IMR-90 (cell line): ENCODE measurements at regions not wholly inside any gene's neighbourhood (a gene's known extent, or its start where the extent isn't known, plus 50 kb on each side); places are given as distances from the start of the nearest gene placed in this dataset.

ENCODE experiments used
- ATAC-seq: fragments of 200-7000 bp; cut with Tn5 transposase; 2 replicates; pipeline ENCODE4 v1.9.1; 2020; ENCODE audit warnings: low read depth, mild to moderate bottlenecking, moderate library complexity
- BruUV-seq: library from RNA; stranded (reverse); fragments of 400-500 nt; replicated peaks from 2 replicates; lab custom pipeline; 2021; lab: Mats Ljungman, UMichigan
- CTCF ChIA-PET: fragments of 300-600 bp; formaldehyde crosslinking; extraction: SDS; loops from one replicate; lab custom pipeline; 2021; ENCODE audit warnings: antibody characterized with exemption; lab: Yijun Ruan, JAX
- POLR2A ChIA-PET: fragments of 300-600 bp; sonication (Branson Sonifier 250); formaldehyde crosslinking; loops from one replicate; lab custom pipeline; 2022; ENCODE audit warnings: antibody characterized with exemption; ENCODE audit not compliant: unreplicated experiment; lab: Charles Lee
- DNase-seq: peaks from one replicate; pipeline ENCODE4 v3.0.0; 2013
- H2AFZ ChIP-seq: replicated peaks from 2 replicates; pipeline ENCODE3; 2013; ENCODE audit warnings: low read length, mild to moderate bottlenecking; ENCODE audit not compliant: poor library complexity
- H2AK5ac ChIP-seq: 2 replicates; pipeline ENCODE4 v1.6.1; 2013; ENCODE audit warnings: low read depth, low read length, inconsistent platforms
- H2AK9ac ChIP-seq: replicated peaks from 2 replicates; pipeline ENCODE3; 2013; ENCODE audit warnings: mild to moderate bottlenecking, low read depth, low read length, moderate library complexity; ENCODE audit not compliant: poor library complexity
- H2BK120ac ChIP-seq: 2 replicates; pipeline ENCODE4 v1.6.1; 2013; ENCODE audit warnings: low read depth, low read length, inconsistent platforms
- H2BK15ac ChIP-seq: 3 replicates; pipeline ENCODE4 v1.6.1; 2013; ENCODE audit warnings: low read depth, low read length, inconsistent platforms
- H2BK20ac ChIP-seq: 2 replicates; pipeline ENCODE4 v1.6.1; 2013; ENCODE audit warnings: low read depth, mild to moderate bottlenecking, inconsistent platforms, low read length, moderate library complexity
- H2BK5ac ChIP-seq: 2 replicates; pipeline ENCODE4 v1.6.1; 2013; ENCODE audit warnings: mild to moderate bottlenecking, low read depth, low read length, inconsistent platforms; ENCODE audit not compliant: poor library complexity, severe bottlenecking
- H3K14ac ChIP-seq: replicated peaks from 2 replicates; pipeline ENCODE4 v1.6.1; 2013; ENCODE audit warnings: low read depth, low read length, inconsistent platforms
- H3K18ac ChIP-seq: 2 replicates; pipeline ENCODE4 v1.6.1; 2013; ENCODE audit warnings: low read depth, low read length, control low read depth
- H3K23ac ChIP-seq: 2 replicates; pipeline ENCODE4 v1.6.1; 2013; ENCODE audit warnings: low read depth, low read length, inconsistent platforms
- H3K27ac ChIP-seq: 2 replicates; pipeline ENCODE4 v1.5.1; 2013; ENCODE audit warnings: mild to moderate bottlenecking, control low read depth, low read length; ENCODE audit not compliant: insufficient read depth
- H3K27me3 ChIP-seq: 2 replicates; pipeline ENCODE4 v1.6.1; 2013; ENCODE audit warnings: low read length; ENCODE audit not compliant: control insufficient read depth, insufficient read depth
- H3K36me3 ChIP-seq: 2 replicates; pipeline ENCODE4 v1.6.1; 2013; ENCODE audit warnings: low read length, mixed read lengths; ENCODE audit not compliant: control insufficient read depth, insufficient read depth
- H3K4ac ChIP-seq: 2 replicates; pipeline ENCODE4 v1.6.1; 2013; ENCODE audit warnings: low read depth, low read length, inconsistent platforms
- H3K4me1 ChIP-seq: 2 replicates; pipeline ENCODE4 v1.6.1; 2013; ENCODE audit warnings: low read length, mixed read lengths; ENCODE audit not compliant: control insufficient read depth, insufficient read depth
- H3K4me2 ChIP-seq: 2 replicates; pipeline ENCODE4 v1.6.1; 2013; ENCODE audit warnings: low read depth, mild to moderate bottlenecking, control low read depth, low read length, moderate library complexity
- H3K4me3 ChIP-seq: 2 replicates; pipeline ENCODE4 v1.5.1; 2013; ENCODE audit warnings: low read depth, mild to moderate bottlenecking, control low read depth, low read length, moderate library complexity; ENCODE audit not compliant: insufficient read depth
- H3K56ac ChIP-seq: 2 replicates; pipeline ENCODE4 v1.6.1; 2013; ENCODE audit warnings: low read length, inconsistent platforms; ENCODE audit not compliant: insufficient read depth; ENCODE audit errors: extremely low read depth
- H3K79me1 ChIP-seq, 2 experiments: 2 replicates each; pipeline ENCODE4 v1.6.1; 2013; ENCODE audit warnings: low read length in 2 of 2, inconsistent platforms in 1 of 2, low read depth in 1 of 2
- H3K9ac ChIP-seq: 2 replicates; pipeline ENCODE4 v1.6.1; 2013; ENCODE audit warnings: low read depth, low read length, control low read depth
- H3K9me1 ChIP-seq: 2 replicates; pipeline ENCODE4 v1.6.1; 2013; ENCODE audit warnings: low read length, inconsistent platforms; ENCODE audit not compliant: insufficient read depth
- H3K9me3 ChIP-seq: 2 replicates; pipeline ENCODE4 v1.6.1; 2013; ENCODE audit warnings: low read length; ENCODE audit not compliant: control insufficient read depth, insufficient read depth
- H4K20me1 ChIP-seq: 2 replicates; pipeline ENCODE4 v1.6.1; 2013; ENCODE audit warnings: low read length, inconsistent platforms; ENCODE audit not compliant: insufficient read depth
- H4K5ac ChIP-seq: 2 replicates; pipeline ENCODE4 v1.6.1; 2013; ENCODE audit warnings: mild to moderate bottlenecking, low read depth, low read length, control low read depth
- H4K8ac ChIP-seq, 2 experiments: 2 replicates each; pipeline ENCODE4 v1.6.1; 2013; ENCODE audit warnings: low read depth in 2 of 2, low read length in 2 of 2, control low read depth in 1 of 2, inconsistent platforms in 1 of 2
- H4K91ac ChIP-seq: 2 replicates; pipeline ENCODE4 v1.6.1; 2013; ENCODE audit warnings: low read depth, low read length, inconsistent platforms; ENCODE audit not compliant: insufficient read depth
- BHLHE40 ChIP-seq: fragments of 150-350 bp; IDR thresholded peaks from 2 replicates; pipeline ENCODE4 v1.6.1; 2016; ENCODE audit warnings: mild to moderate bottlenecking, low read depth, low read length
- CEBPB ChIP-seq: IDR thresholded peaks from 2 replicates; pipeline ENCODE4 v1.6.1; 2012; ENCODE audit warnings: low read depth, low read length, improper control_type of control experiment
- CHD1 ChIP-seq: IDR thresholded peaks from 2 replicates; pipeline ENCODE4 v1.6.1; 2012; ENCODE audit warnings: low read depth, low read length, improper control_type of control experiment
- FOS ChIP-seq: fragments of 150-350 bp; IDR thresholded peaks from 2 replicates; pipeline ENCODE4 v1.6.1; 2016; ENCODE audit warnings: low read depth, low read length
- MAFK ChIP-seq: IDR thresholded peaks from 2 replicates; pipeline ENCODE4 v1.6.1; 2012; ENCODE audit warnings: low read depth, low read length, improper control_type of control experiment
- MAZ ChIP-seq: IDR thresholded peaks from 2 replicates; pipeline ENCODE4 v1.6.1; 2012; ENCODE audit warnings: low read depth, mild to moderate bottlenecking, low read length, improper control_type of control experiment, moderate library complexity, borderline replicate concordance
- MXI1 ChIP-seq: IDR thresholded peaks from 2 replicates; pipeline ENCODE4 v1.6.1; 2012; ENCODE audit warnings: low read depth, mild to moderate bottlenecking, low read length, moderate library complexity, borderline replicate concordance
- NFE2L2 ChIP-seq: fragments of 150-350 bp; IDR thresholded peaks from 2 replicates; pipeline ENCODE4 v1.6.1; 2016; ENCODE audit warnings: low read depth, mild to moderate bottlenecking, low read length
- POLR2A ChIP-seq: IDR thresholded peaks from 2 replicates; pipeline ENCODE4 v1.6.1; 2012; ENCODE audit warnings: mild to moderate bottlenecking, low read depth, low read length
- RAD21 ChIP-seq: IDR thresholded peaks from 2 replicates; pipeline ENCODE4 v1.6.1; 2012; ENCODE audit warnings: low read length, improper control_type of control experiment
- RCOR1 ChIP-seq: IDR thresholded peaks from 2 replicates; pipeline ENCODE4 v1.6.1; 2012; ENCODE audit warnings: mild to moderate bottlenecking, low read length, improper control_type of control experiment; ENCODE audit not compliant: insufficient replicate concordance
- RFX5 ChIP-seq: IDR thresholded peaks from 2 replicates; pipeline ENCODE4 v1.8.0; 2012; ENCODE audit warnings: low read depth, mild to moderate bottlenecking, low read length, moderate library complexity
- SMC3 ChIP-seq: fragments of 150-350 bp; IDR thresholded peaks from 2 replicates; pipeline ENCODE4 v1.6.1; 2016; ENCODE audit warnings: low read depth, mild to moderate bottlenecking, antibody characterized with exemption, low read length, moderate library complexity
- WGBS, 2 experiments: methylation state at CpG; one replicate each; pipeline versions ENCODE4 v1.1.5 to v1.1.7; 2013; ENCODE audit warnings: missing lambda C conversion rate in 2 of 2; ENCODE audit not compliant: insufficient read length in 1 of 2; ENCODE audit errors: extremely low coverage in 2 of 2; 5-methylcytosine and 5-hydroxymethylcytosine counted together
- dilution Hi-C: fragments of 300-500 bp; cut with HindIII; formaldehyde crosslinking; loops from one replicate; pipeline ENCODE4 v1.14.3; 2018; ENCODE audit warnings: low sequenced_read_pairs; ENCODE audit not compliant: unreplicated experiment
- in situ Hi-C: fragments of 300-500 bp; cut with MboI; formaldehyde crosslinking; loops from 3 replicates; pipeline ENCODE4 v1.14.3; 2019; ENCODE audit warnings: low sequenced_read_pairs, inconsistent platforms, mixed read lengths
- intact Hi-C: fragments of 100-400 bp; cut with micrococcal nuclease; formaldehyde crosslinking; loops from 2 replicates; pipeline ENCODE4 v1.10.0; 2022
- TF ChIP-seq, protein P1 (sequence below): conservative IDR thresholded peaks from 2 replicates; pipeline ENCODE4 v1.5.1; 2012; ENCODE audit warnings: mild to moderate bottlenecking, low read depth, low read length, improper control_type of control experiment
- TF ChIP-seq, protein P2 (sequence below): fragments of 150-350 bp; IDR thresholded peaks from 2 replicates; pipeline ENCODE4 v1.6.1; 2016; ENCODE audit warnings: low read depth, mild to moderate bottlenecking, low read length, moderate library complexity, borderline replicate concordance
- TF ChIP-seq, protein P3 (sequence below): fragments of 150-350 bp; IDR thresholded peaks from 2 replicates; pipeline ENCODE4 v1.6.1; 2017; ENCODE audit warnings: mild to moderate bottlenecking, antibody characterized with exemption, low read length, low read depth

DNA sequence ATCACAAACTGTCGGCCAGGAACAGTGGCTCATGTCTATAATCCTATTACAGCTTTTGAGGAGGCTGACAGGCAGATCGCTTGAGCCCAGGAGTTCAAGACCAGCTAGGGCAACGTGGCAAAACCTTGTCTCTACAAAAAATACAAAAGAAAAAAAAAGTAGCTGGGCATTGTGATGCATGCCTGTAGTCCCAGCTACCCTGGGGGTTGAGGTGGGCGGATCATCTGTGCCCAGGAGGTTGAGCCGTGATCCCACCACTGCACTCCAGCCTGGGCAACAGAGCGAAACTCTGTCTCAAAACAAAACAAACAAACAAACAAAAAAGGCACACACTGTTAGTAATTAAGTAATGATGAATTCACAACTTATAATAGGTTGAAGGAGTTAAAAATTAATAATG lies 441.5 kb upstream of the PCDH15 start:
- H2AK5ac ChIP-seq, result no peak overlapping the region
- H3K14ac ChIP-seq, result no peak overlapping the region
- H2AFZ ChIP-seq, result no peak overlapping the region
- no peaks in the 10 kb centered on the region for H3K9me3 ChIP-seq
- no peak overlapping the region for H2BK120ac ChIP-seq
- intact Hi-C loops, result no loop called here
- no peak overlapping the region for H3K18ac ChIP-seq
- H3K9ac ChIP-seq, result no peak overlapping the region
- H3K36me3 ChIP-seq, result no peaks in the 10 kb centered on the region
- TF ChIP-seq MXI1 (no peak), CEBPB (no peak), BHLHE40 (no peak), MAZ (no peak), RFX5 (no peak), RCOR1 (no peak), CHD1 (no peak), FOS (no peak), MAFK (no peak), RAD21 (no peak), NFE2L2 (no peak), POLR2A (no peak), SMC3 (no peak)
- TF ChIP-seq, protein P1, sequence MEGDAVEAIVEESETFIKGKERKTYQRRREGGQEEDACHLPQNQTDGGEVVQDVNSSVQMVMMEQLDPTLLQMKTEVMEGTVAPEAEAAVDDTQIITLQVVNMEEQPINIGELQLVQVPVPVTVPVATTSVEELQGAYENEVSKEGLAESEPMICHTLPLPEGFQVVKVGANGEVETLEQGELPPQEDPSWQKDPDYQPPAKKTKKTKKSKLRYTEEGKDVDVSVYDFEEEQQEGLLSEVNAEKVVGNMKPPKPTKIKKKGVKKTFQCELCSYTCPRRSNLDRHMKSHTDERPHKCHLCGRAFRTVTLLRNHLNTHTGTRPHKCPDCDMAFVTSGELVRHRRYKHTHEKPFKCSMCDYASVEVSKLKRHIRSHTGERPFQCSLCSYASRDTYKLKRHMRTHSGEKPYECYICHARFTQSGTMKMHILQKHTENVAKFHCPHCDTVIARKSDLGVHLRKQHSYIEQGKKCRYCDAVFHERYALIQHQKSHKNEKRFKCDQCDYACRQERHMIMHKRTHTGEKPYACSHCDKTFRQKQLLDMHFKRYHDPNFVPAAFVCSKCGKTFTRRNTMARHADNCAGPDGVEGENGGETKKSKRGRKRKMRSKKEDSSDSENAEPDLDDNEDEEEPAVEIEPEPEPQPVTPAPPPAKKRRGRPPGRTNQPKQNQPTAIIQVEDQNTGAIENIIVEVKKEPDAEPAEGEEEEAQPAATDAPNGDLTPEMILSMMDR, result no peak
- TF ChIP-seq, protein P2, sequence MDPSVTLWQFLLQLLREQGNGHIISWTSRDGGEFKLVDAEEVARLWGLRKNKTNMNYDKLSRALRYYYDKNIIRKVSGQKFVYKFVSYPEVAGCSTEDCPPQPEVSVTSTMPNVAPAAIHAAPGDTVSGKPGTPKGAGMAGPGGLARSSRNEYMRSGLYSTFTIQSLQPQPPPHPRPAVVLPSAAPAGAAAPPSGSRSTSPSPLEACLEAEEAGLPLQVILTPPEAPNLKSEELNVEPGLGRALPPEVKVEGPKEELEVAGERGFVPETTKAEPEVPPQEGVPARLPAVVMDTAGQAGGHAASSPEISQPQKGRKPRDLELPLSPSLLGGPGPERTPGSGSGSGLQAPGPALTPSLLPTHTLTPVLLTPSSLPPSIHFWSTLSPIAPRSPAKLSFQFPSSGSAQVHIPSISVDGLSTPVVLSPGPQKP, result no peak
- TF ChIP-seq, protein P3, sequence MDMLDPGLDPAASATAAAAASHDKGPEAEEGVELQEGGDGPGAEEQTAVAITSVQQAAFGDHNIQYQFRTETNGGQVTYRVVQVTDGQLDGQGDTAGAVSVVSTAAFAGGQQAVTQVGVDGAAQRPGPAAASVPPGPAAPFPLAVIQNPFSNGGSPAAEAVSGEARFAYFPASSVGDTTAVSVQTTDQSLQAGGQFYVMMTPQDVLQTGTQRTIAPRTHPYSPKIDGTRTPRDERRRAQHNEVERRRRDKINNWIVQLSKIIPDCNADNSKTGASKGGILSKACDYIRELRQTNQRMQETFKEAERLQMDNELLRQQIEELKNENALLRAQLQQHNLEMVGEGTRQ, result no peak
- H2AK9ac ChIP-seq, result no peak overlapping the region
- no peaks in the 10 kb centered on the region for H3K79me1 ChIP-seq
- H2BK15ac ChIP-seq, result no peak overlapping the region
- no peak overlapping the region for H3K4ac ChIP-seq
- CTCF ChIA-PET, result no interaction called here
- dilution Hi-C loops, result no loop called here
- H3K4me1 ChIP-seq, result no peaks in the 10 kb centered on the region
- no peak for ATAC-seq
- in situ Hi-C loops, result no loop called here
- no peak overlapping the region for H3K23ac ChIP-seq
- no peak overlapping the region for H4K5ac ChIP-seq
- H3K9me1 ChIP-seq, result no peaks in the 10 kb centered on the region
- H2BK20ac ChIP-seq, result no peak overlapping the region
- H2BK5ac ChIP-seq, result no peak overlapping the region
- no peak overlapping the region for H3K4me2 ChIP-seq
- no peak overlapping the region for H4K91ac ChIP-seq
- no peak overlapping the region for H3K4me3 ChIP-seq
- no TSS peak for BruUV-seq
- no peak overlapping the region for H3K56ac ChIP-seq
- H3K27ac ChIP-seq, result no peak overlapping the region
- POLR2A ChIA-PET, result no interaction called here
- no peaks in the 10 kb centered on the region for H3K27me3 ChIP-seq
- no CpG with 5 or more reads among the region's 6 CpGs for WGBS, 2 experiments
- no peak overlapping the region for H4K8ac ChIP-seq
- no peak for DNase-seq
- no peaks in the 10 kb centered on the region for H4K20me1 ChIP-seq
